NCI-H2227 (cell line): ENCODE measurements at regions not wholly inside any gene's neighbourhood (a gene's known extent, or its start where the extent isn't known, plus 50 kb on each side); places are given as distances from the start of the nearest gene placed in this dataset.
"Not testable (repeated sequence)": the region's sequence is repeated elsewhere in the genome, so short reads cannot be mapped to it uniquely, and the experiment has no call there.

ENCODE experiments used
- DNase-seq: peaks from one replicate; lab custom pipeline; 2025; ENCODE audit not compliant: unreplicated experiment; lab: John Stamatoyannopoulos, UW

DNA sequence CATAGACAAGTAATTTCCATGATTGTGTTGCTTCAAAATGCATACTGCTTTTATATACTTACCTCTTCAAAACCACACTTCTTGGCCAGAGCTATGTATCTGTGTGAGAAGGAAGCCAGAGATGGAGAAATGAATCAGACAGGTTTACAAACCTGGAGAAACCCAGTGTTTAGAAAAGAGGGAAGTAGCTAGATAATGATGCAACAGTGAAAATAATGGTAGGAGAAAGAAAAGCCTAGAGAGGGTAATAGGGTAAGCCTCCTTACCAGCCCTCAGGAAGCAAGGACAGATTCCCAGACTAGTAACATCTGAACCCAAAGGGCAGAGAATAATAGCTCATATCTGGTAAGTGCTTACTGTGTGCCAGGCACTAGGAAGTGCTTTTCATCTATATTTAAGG lies 250.3 kb upstream of the CDH11 start:
- DNase-seq: no peak

DNA sequence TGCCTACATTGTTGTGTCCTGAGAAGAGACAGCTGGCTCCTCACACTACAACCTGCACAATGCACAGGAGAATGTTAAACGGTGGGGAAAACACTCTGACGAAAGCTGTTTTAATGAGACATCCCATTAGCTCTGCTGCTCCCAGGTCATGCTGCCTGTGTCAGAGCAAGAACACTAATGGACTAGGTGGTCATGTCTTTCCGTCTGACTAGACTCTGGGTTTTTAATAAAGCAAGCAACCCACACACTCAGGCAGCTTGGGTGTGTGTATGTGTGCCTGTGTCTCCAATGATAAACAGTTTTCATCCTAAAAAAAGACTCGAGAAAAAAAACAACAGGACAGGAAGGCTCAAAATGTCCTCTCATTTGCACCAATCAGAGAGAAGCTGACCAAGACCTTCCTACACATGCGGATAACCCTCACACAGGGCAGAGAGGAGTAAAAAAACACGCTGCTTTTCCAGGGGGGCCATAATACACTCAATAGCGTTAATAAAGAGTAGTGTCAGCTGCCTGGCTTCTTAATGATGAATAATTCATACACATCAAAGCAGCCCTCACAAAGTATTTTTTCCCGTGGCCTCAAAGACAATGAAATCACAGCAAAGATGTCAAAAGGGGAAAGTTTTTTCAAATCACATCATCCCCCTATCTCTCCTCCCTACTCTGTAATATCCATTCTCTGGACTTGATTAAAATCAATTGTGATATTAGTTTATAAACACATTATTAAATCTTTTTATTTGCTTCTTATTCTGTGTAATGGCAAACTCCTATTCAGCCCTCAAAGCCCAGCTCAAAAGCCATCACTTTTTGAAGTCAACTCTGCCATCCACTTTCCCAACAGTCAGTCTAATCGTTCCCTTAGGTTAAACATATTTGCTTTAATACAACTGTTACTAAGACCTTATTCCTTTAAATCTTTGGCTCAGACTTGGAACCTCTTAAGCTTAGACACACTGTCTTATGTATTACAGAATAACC lies 244.2 kb upstream of the CDH11 start:
- no peak for DNase-seq

DNA sequence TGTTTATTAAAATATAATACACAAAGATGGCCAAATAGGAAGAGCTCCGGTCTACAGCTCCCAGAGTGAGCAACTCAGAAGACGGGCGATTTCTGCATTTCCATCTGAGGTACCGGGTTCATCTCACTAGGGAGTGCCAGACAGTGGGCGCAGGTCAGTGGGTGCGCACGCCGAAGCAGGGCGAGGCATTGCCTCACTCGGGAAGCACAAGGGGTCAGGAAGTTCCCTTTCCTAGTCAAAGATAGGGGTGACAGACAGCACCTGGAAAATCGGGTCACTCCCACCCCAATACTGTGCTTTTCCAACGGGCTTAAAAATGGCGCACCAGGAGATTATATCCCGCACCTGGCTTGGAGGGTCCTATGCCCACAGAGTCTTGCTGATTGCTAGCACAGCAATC lies 234.9 kb upstream of the CDH11 start:
- DNase-seq: not testable (repeated sequence)

GRCh38 chr16:65355706-65356105 lies 233.8 kb upstream of the CDH11 start:
- DNase-seq: no peak

- DNase-seq: no peak
Observed at GRCh38 chr16:65353183-65353582, 231.3 kb upstream of the CDH11 start.

- no peak for DNase-seq
Observed at GRCh38 chr16:65349626-65350025, 227.8 kb upstream of the CDH11 start.

- no peak for DNase-seq
Observed at GRCh38 chr16:65343556-65343955, 221.7 kb upstream of the CDH11 start.

DNA sequence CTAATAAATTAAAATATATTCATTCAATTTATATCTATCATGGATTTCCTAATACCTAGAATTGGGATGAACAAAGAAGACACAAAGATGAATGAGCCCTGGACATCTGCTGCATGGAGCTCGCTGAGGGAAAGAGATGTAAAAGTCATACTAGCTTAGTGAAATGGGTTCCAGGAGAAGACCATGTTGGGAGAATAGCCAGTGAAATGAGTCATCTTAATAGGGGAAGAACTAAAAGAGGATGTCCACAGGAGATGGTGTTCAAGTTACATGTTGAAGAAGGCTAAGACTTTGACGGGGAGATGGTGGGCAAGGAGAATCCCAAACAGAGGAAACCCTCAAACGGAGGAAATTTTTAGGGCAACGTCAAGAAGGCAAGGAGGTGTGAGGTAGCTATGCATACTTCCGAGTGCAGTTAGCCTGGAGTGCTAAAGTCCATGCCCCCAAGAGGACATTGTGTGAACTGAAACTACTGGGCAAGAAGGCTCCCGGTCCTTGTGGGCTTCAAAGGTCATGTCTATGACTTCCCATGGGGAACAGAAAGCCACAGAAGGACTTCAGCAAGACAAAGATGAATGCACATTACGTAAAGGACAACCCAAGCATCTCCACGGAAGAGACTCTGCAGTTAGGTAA lies 220.5 kb upstream of the CDH11 start:
- DNase-seq: no peak

GRCh38 chr16:65339062-65339461 lies 217.2 kb upstream of the CDH11 start:
- DNase-seq: no peak

GRCh38 chr16:65336160-65336559 lies 214.3 kb upstream of the CDH11 start:
- DNase-seq: no peak

- DNase-seq: no peak
Observed at GRCh38 chr16:65334081-65334480, 212.2 kb upstream of the CDH11 start.

DNA sequence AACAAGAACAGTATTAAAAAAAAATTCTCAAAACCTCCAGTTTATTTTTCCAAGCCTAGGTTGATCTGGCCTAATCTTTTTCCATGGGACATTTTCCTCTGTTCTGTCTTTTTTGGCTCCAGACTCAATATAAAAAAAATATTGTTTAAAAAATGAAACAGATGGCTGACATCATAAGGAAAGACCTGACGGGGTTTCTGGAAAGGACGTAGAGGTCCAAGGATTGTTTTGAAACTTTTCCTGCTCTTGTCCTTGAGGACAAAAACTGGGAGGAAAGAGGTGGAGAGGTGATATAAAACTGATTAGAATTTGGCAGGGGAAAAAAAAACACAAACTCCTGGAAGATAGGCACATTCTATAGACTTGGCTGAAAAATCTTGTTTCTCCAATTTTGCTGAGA lies 211.4 kb upstream of the CDH11 start:
- no peak for DNase-seq

GRCh38 chr16:65327346-65327745 lies 205.5 kb upstream of the CDH11 start:
- DNase-seq: no peak

GRCh38 chr16:65323655-65324237 lies 201.9 kb upstream of the CDH11 start:
- DNase-seq: no peak

- DNase-seq: no peak
Observed at GRCh38 chr16:65319621-65320231, 197.9 kb upstream of the CDH11 start.

GRCh38 chr16:65318590-65319257 lies 196.9 kb upstream of the CDH11 start:
- no peak for DNase-seq

DNA sequence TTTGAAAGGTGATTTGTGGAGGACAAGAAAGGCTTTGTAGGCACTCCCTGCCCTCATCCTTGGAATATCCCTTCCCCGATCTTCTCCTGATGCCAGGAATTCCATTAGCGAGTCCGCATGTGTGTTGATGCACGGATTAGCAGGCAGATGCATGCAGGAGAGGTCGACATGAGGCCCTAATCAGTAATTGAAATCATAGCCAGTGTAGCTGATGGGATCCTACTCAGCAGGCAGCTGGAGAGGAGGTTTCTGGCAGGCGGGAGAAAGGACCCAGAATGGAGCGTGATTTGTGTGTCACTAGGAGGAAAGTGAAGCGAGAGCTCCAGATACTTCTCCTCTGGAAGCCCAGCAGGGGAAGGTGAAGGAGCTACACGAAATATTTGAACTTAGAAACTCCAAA lies 196.3 kb upstream of the CDH11 start:
- DNase-seq: no peak

DNA sequence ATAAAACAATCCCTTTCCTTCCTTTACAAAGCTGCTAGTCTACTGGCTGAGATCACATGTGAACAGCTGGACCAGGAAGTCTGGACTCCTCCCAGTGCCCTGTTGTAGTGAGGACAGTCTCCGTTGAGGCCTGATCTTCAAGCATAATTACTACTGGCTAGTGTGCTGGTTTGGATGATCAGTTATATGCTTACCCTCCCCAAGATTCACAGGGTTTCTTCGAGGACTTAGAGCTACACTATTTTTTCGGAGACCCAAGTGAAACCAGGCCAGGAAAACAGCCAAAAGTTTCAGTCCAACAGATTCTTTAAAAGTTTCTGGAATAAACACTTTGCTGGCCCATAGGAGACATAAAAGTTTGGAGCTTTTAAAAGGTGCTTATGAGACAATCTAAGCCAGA lies 194.9 kb upstream of the CDH11 start:
- DNase-seq: no peak

DNA sequence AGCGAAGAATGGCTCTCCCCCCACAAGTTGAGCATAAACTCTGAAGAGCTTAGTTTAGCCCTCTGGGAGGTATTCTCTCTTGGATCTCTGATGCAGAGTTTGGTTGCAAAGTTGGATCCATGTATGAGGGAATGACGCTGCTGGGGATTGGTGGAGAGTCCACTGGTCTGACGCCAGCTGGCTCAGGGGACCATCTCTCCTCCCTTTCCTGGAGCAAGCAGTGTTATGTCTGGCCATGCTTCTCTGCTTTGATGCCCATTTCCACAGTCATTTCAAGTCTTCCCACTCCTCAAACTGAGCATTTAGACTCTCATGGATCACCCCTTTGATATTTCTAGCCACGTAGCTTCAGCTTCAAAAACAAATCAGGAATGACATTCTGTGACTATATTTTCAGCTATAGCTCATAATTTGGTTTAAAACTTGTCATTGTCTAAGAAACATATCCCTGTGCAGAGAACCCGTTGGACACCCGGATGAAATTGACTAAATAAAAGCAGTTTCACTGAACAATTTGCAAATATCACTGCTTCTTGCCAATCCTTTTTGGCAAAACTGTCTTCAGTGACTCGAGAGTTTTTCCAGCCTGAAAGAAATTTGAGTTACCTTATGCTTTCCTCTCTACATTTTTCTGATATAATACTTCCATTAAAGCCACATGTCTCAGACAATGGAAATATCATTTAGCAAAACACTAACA lies 193.4 kb upstream of the CDH11 start:
- DNase-seq: no peak

GRCh38 chr16:65314627-65315008 lies 192.8 kb upstream of the CDH11 start:
- no peak for DNase-seq
